Ecto neural progenitor cell (in vitro differentiated cells): ENCODE measurements at regions not wholly inside any gene's neighbourhood (a gene's known extent, or its start where the extent isn't known, plus 50 kb on each side); places are given as distances from the start of the nearest gene placed in this dataset.

ENCODE experiments used
- DNase-seq: peaks from one replicate; pipeline ENCODE4 v3.0.0-alpha.2; 2018; ENCODE audit warnings: low spot score

DNA sequence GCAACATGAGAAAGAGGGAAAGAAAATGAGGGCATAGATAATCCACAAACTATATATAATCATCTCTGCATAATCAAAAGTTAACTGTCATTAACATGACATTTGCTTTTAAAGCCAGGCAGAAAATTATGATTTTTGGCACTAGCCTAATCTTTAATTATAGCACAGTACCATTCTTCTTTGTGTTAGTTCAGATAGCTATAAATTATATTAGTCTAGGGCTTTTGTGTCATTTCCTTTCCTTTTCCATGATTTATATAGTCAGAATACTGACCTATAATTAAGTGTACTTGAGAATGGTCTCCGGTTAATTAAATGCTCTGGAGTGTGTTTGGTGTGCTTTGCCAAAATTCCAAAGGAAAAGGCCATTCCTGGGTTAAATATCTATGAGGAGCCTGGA is 441.9 kb upstream of the THRB start:
- no peak for DNase-seq

- DNase-seq = no peak
Observed at GRCh38 chr3:24937228-24937627, 442.6 kb upstream of the THRB start.

DNA sequence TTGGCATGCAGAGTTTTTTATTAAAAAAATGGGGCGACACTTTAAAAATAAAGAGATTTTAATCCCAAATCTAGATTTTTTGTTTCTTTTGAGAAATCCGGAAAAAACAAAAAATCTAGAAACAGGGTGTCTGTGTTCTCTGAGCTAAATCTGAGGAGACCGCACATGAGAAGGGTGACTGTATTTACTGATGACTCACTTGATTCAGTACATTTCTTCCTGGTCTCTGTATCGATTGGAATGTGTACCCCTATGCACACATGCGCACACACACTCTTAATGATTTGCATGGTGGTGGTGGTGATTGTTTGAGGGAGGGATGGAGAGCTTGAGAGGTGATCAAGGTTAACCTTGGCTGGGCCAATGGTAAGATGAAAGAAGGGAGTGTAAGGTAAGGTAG is 443.1 kb upstream of the THRB start:
- DNase-seq = no peak

DNA sequence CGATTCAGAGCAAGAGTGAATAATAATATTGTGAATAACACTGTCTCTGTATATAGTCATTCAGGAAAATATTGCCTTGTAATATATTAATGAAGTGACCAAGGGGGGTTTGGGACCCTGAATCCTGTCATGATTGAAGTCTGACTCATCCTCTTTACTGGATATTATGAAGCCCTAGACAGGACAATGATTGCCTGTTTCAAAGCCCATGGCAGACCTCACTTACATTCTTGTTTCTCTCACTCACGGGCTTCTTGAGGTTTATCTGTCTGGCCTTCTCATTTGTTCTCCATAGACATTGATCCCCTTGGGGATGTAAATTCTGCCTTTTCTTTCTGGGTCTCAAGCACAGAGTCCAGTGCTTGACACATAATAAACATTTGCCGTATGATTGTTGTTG is 449.3 kb upstream of the THRB start:
- DNase-seq = no peak

DNA sequence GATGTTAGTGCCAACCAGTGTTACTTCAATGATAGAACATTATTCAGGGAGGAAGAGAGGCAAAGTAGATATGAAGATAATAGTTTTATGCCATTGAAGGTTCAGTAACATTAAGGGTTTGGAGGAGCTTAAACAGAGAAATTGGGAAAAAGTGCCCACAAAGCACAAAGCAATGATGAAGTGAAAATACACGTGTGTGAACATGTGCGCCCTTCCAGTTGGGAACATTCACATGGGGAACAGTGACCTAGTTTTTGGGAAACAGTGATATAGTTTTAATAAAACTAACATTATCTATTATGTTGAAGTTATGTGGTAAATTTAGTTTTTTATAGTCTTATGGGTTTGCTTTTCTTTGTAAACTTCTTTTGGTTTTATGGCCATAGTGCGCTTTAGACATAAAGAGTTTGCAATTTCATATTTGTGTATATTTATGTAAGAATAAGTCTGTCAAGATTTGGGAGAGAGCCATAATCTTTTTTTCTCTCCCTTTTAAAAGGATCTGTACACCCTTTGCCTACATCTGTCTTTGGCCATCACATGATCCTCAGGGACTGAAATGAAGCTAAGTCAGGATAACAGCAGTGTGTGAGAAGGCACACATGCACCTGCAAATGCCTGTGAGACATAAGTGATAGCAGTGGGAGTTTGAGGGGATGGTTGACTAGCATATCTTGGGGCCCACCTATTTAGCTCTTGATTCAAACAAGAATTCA is 450.3 kb upstream of the THRB start:
- DNase-seq = no peak

DNA sequence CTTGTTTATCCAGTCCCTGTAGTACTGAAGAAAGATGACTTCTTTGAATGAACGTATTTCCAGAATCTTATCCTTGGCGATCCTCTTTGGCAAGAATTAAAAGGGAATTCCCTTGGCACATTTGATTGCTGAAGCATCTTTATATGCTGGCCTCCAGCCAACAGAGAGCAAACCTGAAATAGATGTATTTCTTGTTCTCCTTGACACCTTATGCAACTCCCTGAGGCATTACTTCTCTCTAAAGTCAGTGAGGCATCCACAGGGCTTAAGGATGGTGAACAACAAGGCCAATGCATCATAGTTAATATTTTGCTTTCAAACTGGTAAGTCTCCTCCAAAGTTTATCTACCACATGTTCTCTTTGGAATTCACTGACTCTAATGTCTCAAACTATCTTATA is 450.9 kb upstream of the THRB start:
- DNase-seq = no peak

GRCh38 chr3:24947103-24947502 is 452.5 kb upstream of the THRB start:
- DNase-seq = no peak

GRCh38 chr3:24951180-24951579 is 456.5 kb upstream of the THRB start:
- no peak for DNase-seq

GRCh38 chr3:24952388-24952787 is 457.7 kb upstream of the THRB start:
- no peak for DNase-seq

- no peak for DNase-seq
Observed at GRCh38 chr3:24953060-24953771, 458.6 kb upstream of the THRB start.

- no peak for DNase-seq
Observed at GRCh38 chr3:24956613-24957012, 462.0 kb upstream of the THRB start.

DNA sequence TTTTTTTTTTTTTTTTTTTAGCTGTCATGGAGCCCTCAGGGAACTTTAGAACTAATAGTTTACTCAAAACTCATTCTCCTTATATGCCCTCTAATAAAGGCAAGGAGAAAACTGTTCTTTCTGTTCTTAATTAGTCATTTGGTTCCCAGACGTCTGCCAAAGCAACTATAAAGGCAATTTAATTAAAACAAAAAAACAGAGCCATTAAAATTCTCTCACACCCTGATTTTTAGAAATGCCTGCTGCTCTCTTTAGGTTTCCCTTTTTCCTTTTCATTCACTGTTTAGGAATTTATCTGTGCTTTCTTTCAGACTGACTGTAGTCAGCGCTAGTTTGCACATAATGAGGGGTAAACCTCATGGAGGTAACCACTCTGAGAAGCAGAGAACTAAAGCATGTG is 463.6 kb upstream of the THRB start:
- no peak for DNase-seq

- DNase-seq = no peak
Observed at GRCh38 chr3:24958910-24959447, 464.3 kb upstream of the THRB start.

DNA sequence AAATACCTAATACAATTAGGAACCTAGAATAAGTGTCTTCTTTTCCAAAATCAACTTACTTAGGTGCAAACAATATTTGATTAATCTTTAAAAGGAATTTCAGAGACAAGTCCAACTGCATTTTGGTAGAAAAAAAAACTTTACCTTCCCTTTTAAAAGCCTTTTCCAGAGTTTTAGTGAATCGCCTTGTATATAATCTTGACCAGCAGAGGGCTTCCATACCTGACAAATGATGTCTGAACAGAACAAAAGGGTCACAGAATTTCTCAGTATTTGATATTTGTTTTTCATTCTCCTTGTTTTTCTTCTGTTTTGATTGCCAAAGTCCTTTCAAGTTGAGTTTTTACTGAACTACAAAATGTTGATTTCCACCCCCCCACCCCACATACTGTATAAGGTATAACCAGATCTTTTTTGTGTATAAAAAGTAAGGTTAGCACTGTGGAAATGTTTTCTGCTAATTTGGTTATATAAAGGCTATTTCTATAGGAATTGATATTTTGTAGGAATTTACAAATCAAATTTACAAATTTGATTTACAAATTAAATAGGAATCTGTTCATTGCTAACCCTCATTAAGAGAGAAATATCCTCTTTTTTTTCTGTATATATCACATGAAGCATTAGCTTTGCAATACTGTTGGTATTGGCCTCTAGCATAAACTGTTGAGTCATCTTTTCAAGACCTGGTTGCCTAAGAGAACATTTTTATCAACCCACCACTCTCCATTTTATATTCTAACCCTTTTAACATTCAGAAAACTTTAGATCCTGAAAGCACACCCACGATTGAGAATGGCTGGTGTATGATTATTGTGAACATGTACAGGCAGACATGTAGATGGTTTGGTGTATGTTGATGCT is 464.1 kb upstream of the RARB start:
- DNase-seq = no peak

GRCh38 chr3:24965706-24966385 is 462.2 kb upstream of the RARB start:
- DNase-seq = no peak

- no peak for DNase-seq
Observed at GRCh38 chr3:24968036-24968435, 460.0 kb upstream of the RARB start.

DNA sequence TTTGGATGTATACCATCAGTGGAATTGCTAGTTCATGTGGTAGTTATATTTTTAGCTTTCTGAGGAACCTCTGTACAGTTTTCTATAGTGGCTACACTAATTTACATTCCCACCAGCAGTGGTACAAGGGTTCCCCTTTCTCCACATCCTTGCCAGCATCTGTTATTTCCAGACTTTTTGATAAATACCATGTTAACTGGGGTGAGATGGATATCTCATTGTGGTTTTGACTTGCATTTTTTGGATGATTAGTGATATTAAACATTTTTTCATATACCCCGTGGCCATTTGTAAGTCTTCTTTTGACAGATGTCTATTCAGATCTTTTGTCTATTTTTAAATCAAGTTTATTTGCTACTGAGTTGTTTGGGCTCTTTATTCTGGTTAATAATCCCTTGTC is 455.6 kb upstream of the RARB start:
- no peak for DNase-seq

DNA sequence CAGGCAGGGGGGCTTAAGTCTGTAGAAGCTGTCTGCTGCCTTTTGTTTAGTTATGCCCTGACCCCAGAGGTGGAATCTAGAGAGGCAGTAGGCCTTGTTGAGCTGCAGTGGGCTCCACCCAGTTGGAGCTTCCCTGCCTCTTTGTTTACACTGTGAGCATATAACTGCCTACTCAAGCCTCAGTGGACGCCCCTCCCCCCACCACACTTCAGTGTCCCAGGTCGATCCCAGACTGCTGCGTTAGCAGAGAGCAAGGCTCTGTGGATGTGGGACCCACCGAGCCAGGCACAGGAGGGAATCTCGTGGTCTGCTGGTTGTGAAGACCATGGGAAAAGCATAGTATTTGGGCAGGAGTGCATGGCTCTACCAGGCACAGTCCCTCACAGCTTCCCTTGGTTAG is 446.8 kb upstream of the RARB start:
- no peak for DNase-seq

- no peak for DNase-seq
Observed at GRCh38 chr3:24981924-24982323, 446.1 kb upstream of the RARB start.

- no peak for DNase-seq
Observed at GRCh38 chr3:24985668-24986067, 442.4 kb upstream of the RARB start.

- no peak for DNase-seq
Observed at GRCh38 chr3:24986612-24987011, 441.5 kb upstream of the RARB start.

GRCh38 chr3:24999357-24999756 is 428.7 kb upstream of the RARB start:
- no peak for DNase-seq
